ENCODE measurements at regions not wholly inside any gene's neighbourhood (a gene's known extent, or its start where the extent isn't known, plus 50 kb on each side); places are given as distances from the start of the nearest gene placed in this dataset.

DNA sequence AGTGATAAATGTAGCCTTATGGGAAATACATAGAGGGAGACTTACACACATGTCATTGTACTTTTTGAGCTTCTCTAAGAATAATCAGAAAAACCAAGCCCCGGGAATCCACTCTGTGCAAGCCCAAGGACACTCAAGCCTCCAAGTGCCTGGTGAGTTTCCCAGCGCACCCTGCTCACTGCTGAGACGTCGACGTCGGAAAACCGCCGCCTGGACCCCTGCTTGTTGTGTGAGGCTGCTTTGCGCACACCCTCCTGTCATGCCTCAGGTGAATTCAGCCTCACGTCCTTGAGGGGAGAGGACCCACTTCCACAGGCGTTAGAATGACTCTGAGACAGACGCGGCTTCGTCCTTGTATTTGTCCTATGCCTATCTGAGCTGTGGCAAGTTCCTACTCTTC is 368.4 kb upstream of the AKR1E2 start (continued):
- TF ChIP-seq, protein P1, sequence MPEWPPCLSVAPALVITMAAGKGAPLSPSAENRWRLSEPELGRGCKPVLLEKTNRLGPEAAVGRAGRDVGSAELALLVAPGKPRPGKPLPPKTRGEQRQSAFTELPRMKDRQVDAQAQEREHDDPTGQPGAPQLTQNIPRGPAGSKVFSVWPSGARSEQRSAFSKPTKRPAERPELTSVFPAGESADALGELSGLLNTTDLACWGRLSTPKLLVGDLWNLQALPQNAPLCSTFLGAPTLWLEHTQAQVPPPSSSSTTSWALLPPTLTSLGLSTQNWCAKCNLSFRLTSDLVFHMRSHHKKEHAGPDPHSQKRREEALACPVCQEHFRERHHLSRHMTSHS (tag by site-specific recombination; IDR thresholded peaks at IDR 0.05), result no peak
- TF ChIP-seq GLI4 (tag by site-specific recombination; IDR thresholded peaks at IDR 0.05) (no peak), MYNN (tag by site-specific recombination; IDR thresholded peaks at IDR 0.05; ENCODE audit: borderline replicate concordance) (no peak), YY2 (tag by site-specific recombination; IDR thresholded peaks at IDR 0.05) (no peak), HOXA7 (CRISPR knock-in tag; IDR thresholded peaks at IDR 0.05; ENCODE audit: borderline replicate concordance) (no peak), ZEB2 (tag by site-specific recombination; IDR thresholded peaks at IDR 0.05) (no peak), KLF16 (tag by site-specific recombination; IDR thresholded peaks at IDR 0.05) (no peak), ZNF76 (tag by site-specific recombination; IDR thresholded peaks at IDR 0.05; ENCODE audit: borderline replicate concordance, low read depth) (no peak), ZNF585B (tag by site-specific recombination; IDR thresholded peaks at IDR 0.05) (no peak), ZNF266 (tag by site-specific recombination; IDR thresholded peaks at IDR 0.05; ENCODE audit: low read depth) (no peak)

DNA sequence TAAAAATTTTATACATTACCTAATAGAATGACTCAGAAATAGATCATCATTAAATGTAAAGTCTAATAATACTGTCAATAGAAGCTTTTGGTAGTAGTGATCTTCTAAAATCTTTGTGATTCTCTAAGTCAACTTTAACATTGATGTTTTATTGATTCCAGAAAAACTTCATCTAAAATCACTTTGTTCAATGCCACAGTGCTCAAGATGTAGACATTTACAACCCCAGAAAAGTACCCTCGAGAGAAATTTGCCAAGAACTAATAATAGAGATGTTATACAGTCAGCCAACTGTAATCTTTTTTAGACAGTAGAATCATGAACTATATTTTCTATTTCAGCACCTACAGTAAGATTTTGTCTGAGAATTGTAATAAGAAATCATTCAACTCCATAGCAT is 369.2 kb upstream of the AKR1E2 start:
- no peaks in the 10 kb centered on the region for H3K4me1 ChIP-seq (ENCODE audit: control insufficient read depth, insufficient read depth, low read length)
- TF ChIP-seq ZNF664 (tag by site-specific recombination; IDR thresholded peaks at IDR 0.05) (no peak), ZNF626 (tag by site-specific recombination; IDR thresholded peaks at IDR 0.05) (no peak)
- H3K27ac ChIP-seq (ENCODE audit: extremely low read depth, low read depth, low read length), result no peak overlapping the region
- H3K36me3 ChIP-seq (ENCODE audit: control insufficient read depth in 2 of 2, insufficient read depth in 1 of 2, low read length in 2 of 2), result no peaks in the 10 kb centered on the region
- no peaks in the 10 kb centered on the region for H3K9me3 ChIP-seq (ENCODE audit: control insufficient read depth, insufficient read depth, low read depth, low read length)
- POLR2A ChIA-PET, result no interaction called here
- H3K4me3 ChIP-seq (ENCODE audit: low read depth, low read length), result no peak overlapping the region
- CTCF ChIA-PET, result no interaction called here

DNA sequence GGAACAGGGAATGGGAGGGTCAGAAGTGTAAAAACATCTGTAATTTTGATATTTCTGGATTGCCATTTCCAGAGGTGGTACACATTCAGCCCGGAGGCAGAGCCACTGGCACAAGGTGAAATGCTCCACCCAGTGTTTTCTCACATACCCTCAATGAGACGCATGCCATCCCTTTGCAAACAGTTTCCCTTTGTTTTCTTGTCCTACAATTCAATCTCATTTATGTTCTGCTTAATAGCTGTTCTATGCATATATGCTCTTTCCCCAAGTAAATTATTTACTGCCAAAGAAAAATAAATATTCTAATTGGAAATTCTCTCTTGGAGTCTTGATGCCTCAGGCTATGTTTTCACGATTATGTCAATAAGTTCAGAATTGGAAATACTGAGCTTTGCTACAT is 369.7 kb upstream of the AKR1E2 start:
- Histone ChIP-seq H3K9me3 (ENCODE audit: control insufficient read depth, insufficient read depth, low read depth, low read length) (no peaks in the 10 kb centered on the region), H3K27ac (ENCODE audit: extremely low read depth, low read depth, low read length) (no peak overlapping the region), H3K4me3 (ENCODE audit: low read depth, low read length) (no peak overlapping the region), H3K36me3 (ENCODE audit: control insufficient read depth in 2 of 2, insufficient read depth in 1 of 2, low read length in 2 of 2) (no peaks in the 10 kb centered on the region), H3K4me1 (ENCODE audit: control insufficient read depth, insufficient read depth, low read length) (no peaks in the 10 kb centered on the region)
- ChIA-PET CTCF (no interaction called here), POLR2A (no interaction called here)
- TF ChIP-seq ZNF146 (tag by site-specific recombination; IDR thresholded peaks at IDR 0.05), result no peak
- TF ChIP-seq ZNF610 (tag by site-specific recombination; IDR thresholded peaks at IDR 0.05; ENCODE audit: borderline replicate concordance), result no peak
- TF ChIP-seq ZNF561 (tag by site-specific recombination; IDR thresholded peaks at IDR 0.05; ENCODE audit: borderline replicate concordance), result no peak

DNA sequence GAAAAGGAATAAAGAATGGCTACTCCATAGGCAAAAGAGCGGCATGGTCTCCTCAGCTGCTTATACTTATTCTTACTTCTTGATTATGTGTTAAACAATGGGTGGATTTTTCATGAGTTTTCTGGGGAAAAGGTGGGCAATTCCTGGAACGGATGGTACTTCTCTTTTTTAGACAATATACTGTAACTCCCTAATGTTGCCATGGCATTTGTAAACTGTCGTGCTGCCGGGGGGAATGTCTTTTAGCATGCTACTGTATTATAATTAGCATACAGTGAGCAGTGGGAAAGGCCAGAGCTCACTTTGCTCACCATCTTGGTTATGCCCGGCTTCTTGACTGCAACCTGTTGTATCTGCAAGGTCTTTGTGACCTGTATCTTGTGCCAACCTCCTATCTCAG is 372.1 kb upstream of the AKR1E2 start:
- Histone ChIP-seq H3K4me1 (ENCODE audit: control insufficient read depth, insufficient read depth, low read length) (no peaks in the 10 kb centered on the region), H3K9me3 (ENCODE audit: control insufficient read depth, insufficient read depth, low read depth, low read length) (no peaks in the 10 kb centered on the region), H3K4me3 (ENCODE audit: low read depth, low read length) (no peak overlapping the region), H3K27ac (ENCODE audit: extremely low read depth, low read depth, low read length) (no peak overlapping the region), H3K36me3 (ENCODE audit: control insufficient read depth in 2 of 2, insufficient read depth in 1 of 2, low read length in 2 of 2) (no peaks in the 10 kb centered on the region)
- ChIA-PET CTCF (no interaction called here), POLR2A (no interaction called here)
- no peak for TF ChIP-seq ZNF768 (tag by site-specific recombination; IDR thresholded peaks at IDR 0.05)
- no peak for TF ChIP-seq ZNF248 (tag by site-specific recombination; IDR thresholded peaks at IDR 0.05)
- no peak for TF ChIP-seq ZNF777 (tag by site-specific recombination; IDR thresholded peaks at IDR 0.05; ENCODE audit: borderline replicate concordance)
- TF ChIP-seq, protein P2, sequence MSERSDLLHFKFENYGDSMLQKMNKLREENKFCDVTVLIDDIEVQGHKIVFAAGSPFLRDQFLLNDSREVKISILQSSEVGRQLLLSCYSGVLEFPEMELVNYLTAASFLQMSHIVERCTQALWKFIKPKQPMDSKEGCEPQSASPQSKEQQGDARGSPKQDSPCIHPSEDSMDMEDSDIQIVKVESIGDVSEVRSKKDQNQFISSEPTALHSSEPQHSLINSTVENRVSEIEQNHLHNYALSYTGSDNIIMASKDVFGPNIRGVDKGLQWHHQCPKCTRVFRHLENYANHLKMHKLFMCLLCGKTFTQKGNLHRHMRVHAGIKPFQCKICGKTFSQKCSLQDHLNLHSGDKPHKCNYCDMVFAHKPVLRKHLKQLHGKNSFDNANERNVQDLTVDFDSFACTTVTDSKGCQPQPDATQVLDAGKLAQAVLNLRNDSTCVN (tag by site-specific recombination; optimal IDR thresholded peaks at IDR 0.05), result no peak
